ENCODE measurements at regions not wholly inside any gene's neighbourhood (a gene's known extent, or its start where the extent isn't known, plus 50 kb on each side); places are given as distances from the start of the nearest gene placed in this dataset.

- Histone ChIP-seq H3K4me1 (peaks cover 0 to 40% (median 21%) of the 10 kb centered on the region in 9 donors), H3K27ac (peak overlapping the region; percentile 34 to 95 (median 75)), H3K9me3 (no peaks in the 10 kb centered on the region), H3K4me3 (peak overlapping the region in 8 of 10 donors; percentile 5 to 34 (median 30)), H3K36me3 (no peaks in the 10 kb centered on the region), H3K27me3 (peaks cover 0 to 12% (median 0%) of the 10 kb centered on the region in 7 donors)
- DNase-seq, result peak; percentile 57 to 71
- peak in 1 of 9 donors; percentile 11 for TF ChIP-seq CTCF (IDR thresholded peaks at IDR 0.05)
- intact Hi-C loops (cut with DNase I), result loop anchor here in 8 of 10 donors (2.0 to 10.0 kb wide), 4 partner anchors 121 to 353 kb away; partner anchors contain the start of gene TBL1X (in 3 of the 8)
- 11 to 17% methylated on average over 14 to 15 of the region's 15 CpGs for WGBS, 2 donors
- ATAC-seq, result peak in 5 of 8 donors; percentile 16 to 42 (median 19)
Measured at GRCh38 chrX:9341291-9342201, 123.3 kb upstream of the TBL1X start.

GRCh38 chrX:9342561-9343051 is 122.3 kb upstream of the TBL1X start:
- WGBS, 2 donors, result 1 to 2% methylated on average over 24 of the region's 25 CpGs
- peak; percentile 80 to 95 (median 91) for ATAC-seq
- Histone ChIP-seq H3K27ac (peak overlapping the region in 3 of 10 donors; percentile 15 to 76 (median 69)), H3K9me3 (no peaks in the 10 kb centered on the region), H3K4me1 (peaks cover 0 to 34% (median 21%) of the 10 kb centered on the region in 9 donors), H3K36me3 (no peaks in the 10 kb centered on the region), H3K4me3 (peak overlapping the region in 6 of 10 donors; percentile 20 to 41 (median 34)), H3K27me3 (peaks cover 0 to 4% (median 0%) of the 10 kb centered on the region in 7 donors)
- DNase-seq, result peak; percentile 77 to 86
- TF ChIP-seq CTCF (IDR thresholded peaks at IDR 0.05), result no peak
- intact Hi-C loops (cut with DNase I), result loop anchor here in 7 of 10 donors (2.0 to 10.0 kb wide), 4 partner anchors 120 to 352 kb away; partner anchors contain the start of gene TBL1X (in 3 of the 7)

GRCh38 chrX:9343971-9344370 is 120.9 kb upstream of the TBL1X start:
- Histone ChIP-seq H3K4me1 (peaks cover 0 to 34% (median 21%) of the 10 kb centered on the region in 9 donors), H3K27ac (no peak overlapping the region), H3K9me3 (no peaks in the 10 kb centered on the region), H3K27me3 (peaks cover 0 to 4% (median 0%) of the 10 kb centered on the region in 7 donors), H3K4me3 (no peak overlapping the region), H3K36me3 (no peaks in the 10 kb centered on the region)
- ATAC-seq (no peak), DNase-seq (no peak)
- 94 to 96% methylated on average over 7 of the region's 7 CpGs for WGBS, 2 donors
- no peak for TF ChIP-seq CTCF (IDR thresholded peaks at IDR 0.05)
- intact Hi-C loops (cut with DNase I), result loop anchor here in 7 of 10 donors (2.0 to 10.0 kb wide), 4 partner anchors 119 to 351 kb away; partner anchors contain the start of gene TBL1X (in 3 of the 7)

- WGBS, 2 donors, result 91 to 94% methylated on average over 8 of the region's 8 CpGs
- H3K9me3 ChIP-seq, result no peaks in the 10 kb centered on the region
- H3K27ac ChIP-seq, result no peak overlapping the region
- H3K27me3 ChIP-seq, result peaks cover 0 to 4% (median 0%) of the 10 kb centered on the region in 7 donors
- H3K4me3 ChIP-seq, result no peak overlapping the region
- ATAC-seq (no peak), DNase-seq (no peak)
- peaks cover 0 to 23% (median 13%) of the 10 kb centered on the region in 9 donors for H3K4me1 ChIP-seq
- intact Hi-C loops (cut with DNase I), result loop anchor here in 3 of 10 donors (10.0 kb wide), 2 partner anchors 119 to 349 kb away; partner anchors contain the start of gene TBL1X (in 2 of the 3)
- TF ChIP-seq CTCF (IDR thresholded peaks at IDR 0.05), result no peak
- H3K36me3 ChIP-seq, result no peaks in the 10 kb centered on the region
Measured at GRCh38 chrX:9345957-9346356, 118.9 kb upstream of the TBL1X start.

Measured in heart right ventricle (tissue), 16 donors.